Breast epithelium (tissue), 4 donors: ENCODE measurements at regions not wholly inside any gene's neighbourhood (a gene's known extent, or its start where the extent isn't known, plus 50 kb on each side); places are given as distances from the start of the nearest gene placed in this dataset.

ENCODE experiments used
- DNase-seq, 2 donors: peaks; one replicate each; pipeline ENCODE4 v3.0.0-alpha.2; 2019; ENCODE audit warnings: low spot score in 2 of 2
- H3K27ac ChIP-seq, 2 donors: fragments of 200-600 bp; sonication (generic) in 1 of 2; one replicate each; pipeline ENCODE4 v1.5.1; 2016 to 2019; ENCODE audit warnings: mild to moderate bottlenecking in 1 of 2
- H3K27me3 ChIP-seq, 2 donors: fragments of 200-600 bp; sonication (generic) in 1 of 2; one replicate each; pipeline versions ENCODE4 v1.5.1 to v1.6.0; 2017 to 2019; ENCODE audit warnings: control low read depth in 1 of 2, mild to moderate bottlenecking in 1 of 2
- H3K36me3 ChIP-seq: fragments of 200-600 bp; one replicate; pipeline ENCODE4 v1.5.1; 2019
- H3K4me1 ChIP-seq, 2 donors: fragments of 200-600 bp; sonication (generic); one replicate each; pipeline ENCODE4 v1.5.1; 2016 to 2019; ENCODE audit warnings: control low read depth in 1 of 2
- H3K4me3 ChIP-seq, 3 donors: fragments of 200-600 bp; sonication (generic); 1 replicate in 2 of 3; 2 replicates in 1 of 3; pipeline ENCODE4 v1.5.1; 2016 to 2019; ENCODE audit warnings: mild to moderate bottlenecking in 3 of 3, moderate library complexity in 2 of 3
- H3K9me3 ChIP-seq, 2 donors: fragments of 200-600 bp; sonication (generic) in 1 of 2; one replicate each; pipeline ENCODE4 v1.5.1; 2016 to 2019; ENCODE audit warnings: control low read depth in 1 of 2
- POLR2A ChIP-seq: fragments of 450-650 bp; IDR thresholded peaks from one replicate; pipeline ENCODE4 v1.6.1; 2016; ENCODE audit warnings: antibody characterized with exemption, mild to moderate bottlenecking, moderate library complexity
- POLR2AphosphoS5 ChIP-seq, 3 donors: sonication (generic); formaldehyde crosslinking; IDR thresholded peaks; one replicate each; pipeline ENCODE4 v1.6.1; 2017; ENCODE audit warnings: antibody characterized with exemption in 3 of 3
- intact Hi-C: fragments of 100-400 bp; cut with DNase I; formaldehyde crosslinking; loops from one replicate; pipeline ENCODE4 v1.15.1; 2023; ENCODE audit warnings: low total_unique reads
- TF ChIP-seq, protein P1 (sequence below), 3 donors: fragments of 450-650 bp; IDR thresholded peaks; one replicate each; pipeline ENCODE4 v1.5.1; 2016 to 2017; ENCODE audit warnings: antibody characterized with exemption in 3 of 3, mild to moderate bottlenecking in 3 of 3, moderate library complexity in 3 of 3

- TF ChIP-seq, protein P1, sequence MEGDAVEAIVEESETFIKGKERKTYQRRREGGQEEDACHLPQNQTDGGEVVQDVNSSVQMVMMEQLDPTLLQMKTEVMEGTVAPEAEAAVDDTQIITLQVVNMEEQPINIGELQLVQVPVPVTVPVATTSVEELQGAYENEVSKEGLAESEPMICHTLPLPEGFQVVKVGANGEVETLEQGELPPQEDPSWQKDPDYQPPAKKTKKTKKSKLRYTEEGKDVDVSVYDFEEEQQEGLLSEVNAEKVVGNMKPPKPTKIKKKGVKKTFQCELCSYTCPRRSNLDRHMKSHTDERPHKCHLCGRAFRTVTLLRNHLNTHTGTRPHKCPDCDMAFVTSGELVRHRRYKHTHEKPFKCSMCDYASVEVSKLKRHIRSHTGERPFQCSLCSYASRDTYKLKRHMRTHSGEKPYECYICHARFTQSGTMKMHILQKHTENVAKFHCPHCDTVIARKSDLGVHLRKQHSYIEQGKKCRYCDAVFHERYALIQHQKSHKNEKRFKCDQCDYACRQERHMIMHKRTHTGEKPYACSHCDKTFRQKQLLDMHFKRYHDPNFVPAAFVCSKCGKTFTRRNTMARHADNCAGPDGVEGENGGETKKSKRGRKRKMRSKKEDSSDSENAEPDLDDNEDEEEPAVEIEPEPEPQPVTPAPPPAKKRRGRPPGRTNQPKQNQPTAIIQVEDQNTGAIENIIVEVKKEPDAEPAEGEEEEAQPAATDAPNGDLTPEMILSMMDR (IDR thresholded peaks at IDR 0.05), result no peak
- TF ChIP-seq POLR2A, result no peak
- TF ChIP-seq POLR2AphosphoS5 (IDR thresholded peaks at IDR 0.05), result no peak
- no peak overlapping the region for H3K4me3 ChIP-seq
- no peaks in the 10 kb centered on the region for H3K36me3 ChIP-seq
- no peak for DNase-seq
- H3K9me3 ChIP-seq, result no peaks in the 10 kb centered on the region
- intact Hi-C loops, result loop anchor here (5.0 kb wide), 1 partner anchor 1406 kb away; no protein-coding TSS in a partner anchor
- no peak overlapping the region for H3K27ac ChIP-seq
- no peaks in the 10 kb centered on the region for H3K4me1 ChIP-seq
- no peaks in the 10 kb centered on the region for H3K27me3 ChIP-seq
Observed at GRCh38 chr7:133132906-133133305, 51.0 kb upstream of the CHCHD3 start.

- no peaks in the 10 kb centered on the region for H3K27me3 ChIP-seq
- H3K9me3 ChIP-seq, result no peaks in the 10 kb centered on the region
- DNase-seq, result no peak
- H3K4me1 ChIP-seq, result no peaks in the 10 kb centered on the region
- no peaks in the 10 kb centered on the region for H3K36me3 ChIP-seq
- H3K27ac ChIP-seq, result no peak overlapping the region
- TF ChIP-seq POLR2AphosphoS5 (IDR thresholded peaks at IDR 0.05) (no peak), POLR2A (no peak)
- TF ChIP-seq, protein P1 (IDR thresholded peaks at IDR 0.05), result no peak
- intact Hi-C loops, result loop anchor here (5.0 kb wide), 1 partner anchor 1408 kb away; no protein-coding TSS in a partner anchor
- no peak overlapping the region for H3K4me3 ChIP-seq
Observed at GRCh38 chr7:133134810-133135209, 52.9 kb upstream of the CHCHD3 start.

- H3K27me3 ChIP-seq, result no peaks in the 10 kb centered on the region
- DNase-seq, result no peak
- TF ChIP-seq POLR2AphosphoS5 (IDR thresholded peaks at IDR 0.05), result no peak
- no peak for TF ChIP-seq POLR2A
- TF ChIP-seq, protein P1 (IDR thresholded peaks at IDR 0.05), result no peak
- no peak overlapping the region for H3K4me3 ChIP-seq
- H3K27ac ChIP-seq, result no peak overlapping the region
- H3K9me3 ChIP-seq, result no peaks in the 10 kb centered on the region
- intact Hi-C loops, result no loop called here
- H3K4me1 ChIP-seq, result no peaks in the 10 kb centered on the region
- H3K36me3 ChIP-seq, result no peaks in the 10 kb centered on the region
Observed at GRCh38 chr7:133135451-133135850, 53.6 kb upstream of the CHCHD3 start.

- TF ChIP-seq, protein P1 (IDR thresholded peaks at IDR 0.05), result no peak
- TF ChIP-seq POLR2AphosphoS5 (IDR thresholded peaks at IDR 0.05) (no peak), POLR2A (no peak)
- Histone ChIP-seq H3K36me3 (no peaks in the 10 kb centered on the region), H3K27ac (no peak overlapping the region), H3K9me3 (no peaks in the 10 kb centered on the region), H3K4me3 (no peak overlapping the region), H3K27me3 (peaks cover 0 to 6% of the 10 kb centered on the region in 2 donors), H3K4me1 (no peaks in the 10 kb centered on the region)
- no peak for DNase-seq
- intact Hi-C loops, result no loop called here
Observed at GRCh38 chr7:133139350-133139749, 57.5 kb upstream of the CHCHD3 start.

- H3K4me1 ChIP-seq, result no peaks in the 10 kb centered on the region
- H3K4me3 ChIP-seq, result no peak overlapping the region
- H3K36me3 ChIP-seq, result no peaks in the 10 kb centered on the region
- no peak overlapping the region for H3K27ac ChIP-seq
- H3K27me3 ChIP-seq, result peaks cover 0 to 6% of the 10 kb centered on the region in 2 donors
- no peak for TF ChIP-seq POLR2AphosphoS5 (IDR thresholded peaks at IDR 0.05)
- TF ChIP-seq POLR2A, result no peak
- TF ChIP-seq, protein P1 (IDR thresholded peaks at IDR 0.05), result no peak
- no peaks in the 10 kb centered on the region for H3K9me3 ChIP-seq
- no peak for DNase-seq
- intact Hi-C loops, result no loop called here
Observed at GRCh38 chr7:133139801-133140200, 57.9 kb upstream of the CHCHD3 start.
